ENCODE measurements at regions not wholly inside any gene's neighbourhood (a gene's known extent, or its start where the extent isn't known, plus 50 kb on each side); places are given as distances from the start of the nearest gene placed in this dataset.

DNA sequence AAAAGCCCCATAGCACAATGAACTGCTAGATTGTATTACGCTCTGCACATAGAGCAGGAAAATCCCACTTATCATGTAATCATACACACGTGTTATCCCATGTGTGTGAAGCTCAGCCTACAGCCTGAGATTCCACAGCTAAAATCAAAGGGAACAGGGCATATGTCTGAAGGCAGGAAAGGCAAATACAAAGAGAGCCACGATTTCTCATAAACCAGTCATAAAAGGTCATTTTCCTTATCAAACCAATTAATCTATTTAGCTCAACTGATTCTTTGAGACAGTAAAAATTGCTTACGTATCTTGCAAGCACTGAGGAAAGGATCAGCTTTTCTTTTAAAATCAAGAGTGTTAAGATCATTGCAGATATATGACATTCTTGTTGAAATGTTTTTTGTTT, 199.5 kb upstream of the TBL1XR1 start:
- intact Hi-C loops (cut with DNase I), result no loop called here
- no peaks in the 10 kb centered on the region for H3K4me1 ChIP-seq
- no peaks in the 10 kb centered on the region for H3K9me3 ChIP-seq
- no peak overlapping the region for H3K27ac ChIP-seq (replicated peaks in 1 of 4)
- DNase-seq (ENCODE audit: extremely low spot score), result no peak
- no peaks in the 10 kb centered on the region for H3K27me3 ChIP-seq
- WGBS, result 70% methylated on average over 4 of the region's 4 CpGs
- TF ChIP-seq, protein P1, sequence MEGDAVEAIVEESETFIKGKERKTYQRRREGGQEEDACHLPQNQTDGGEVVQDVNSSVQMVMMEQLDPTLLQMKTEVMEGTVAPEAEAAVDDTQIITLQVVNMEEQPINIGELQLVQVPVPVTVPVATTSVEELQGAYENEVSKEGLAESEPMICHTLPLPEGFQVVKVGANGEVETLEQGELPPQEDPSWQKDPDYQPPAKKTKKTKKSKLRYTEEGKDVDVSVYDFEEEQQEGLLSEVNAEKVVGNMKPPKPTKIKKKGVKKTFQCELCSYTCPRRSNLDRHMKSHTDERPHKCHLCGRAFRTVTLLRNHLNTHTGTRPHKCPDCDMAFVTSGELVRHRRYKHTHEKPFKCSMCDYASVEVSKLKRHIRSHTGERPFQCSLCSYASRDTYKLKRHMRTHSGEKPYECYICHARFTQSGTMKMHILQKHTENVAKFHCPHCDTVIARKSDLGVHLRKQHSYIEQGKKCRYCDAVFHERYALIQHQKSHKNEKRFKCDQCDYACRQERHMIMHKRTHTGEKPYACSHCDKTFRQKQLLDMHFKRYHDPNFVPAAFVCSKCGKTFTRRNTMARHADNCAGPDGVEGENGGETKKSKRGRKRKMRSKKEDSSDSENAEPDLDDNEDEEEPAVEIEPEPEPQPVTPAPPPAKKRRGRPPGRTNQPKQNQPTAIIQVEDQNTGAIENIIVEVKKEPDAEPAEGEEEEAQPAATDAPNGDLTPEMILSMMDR (IDR thresholded peaks at IDR 0.05), result no peak
- TF ChIP-seq EP300 (IDR thresholded peaks at IDR 0.05) (no peak), POLR2A (IDR thresholded peaks at IDR 0.05; ENCODE audit: low read depth) (no peak)
- no peak overlapping the region for H3K4me3 ChIP-seq
- no peaks in the 10 kb centered on the region for H3K36me3 ChIP-seq

DNA sequence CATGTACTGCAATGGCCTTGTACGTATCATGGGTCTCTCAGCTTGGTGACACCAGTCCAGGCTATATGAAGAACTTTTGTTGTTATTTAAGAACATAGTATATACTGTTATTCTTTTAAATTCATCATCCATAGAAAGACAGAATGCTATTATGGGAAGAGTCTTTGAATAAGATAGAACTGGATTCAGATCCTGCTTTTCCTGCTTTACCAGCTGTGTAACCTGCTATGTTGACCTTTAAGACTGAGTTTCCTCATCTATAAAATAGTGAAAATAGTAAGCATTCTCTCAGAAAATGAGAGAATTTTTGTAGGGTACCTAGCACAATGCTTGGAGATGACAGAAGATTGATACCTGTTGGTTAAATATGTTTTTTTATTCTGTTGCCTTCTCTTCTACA, 204.1 kb upstream of the TBL1XR1 start:
- Histone ChIP-seq H3K4me3 (no peak overlapping the region), H3K36me3 (no peaks in the 10 kb centered on the region), H3K4me1 (no peaks in the 10 kb centered on the region), H3K27ac (replicated peaks in 1 of 4) (no peak overlapping the region), H3K9me3 (no peaks in the 10 kb centered on the region), H3K27me3 (no peaks in the 10 kb centered on the region)
- TF ChIP-seq, protein P1 (IDR thresholded peaks at IDR 0.05), result no peak
- TF ChIP-seq POLR2A (IDR thresholded peaks at IDR 0.05; ENCODE audit: low read depth) (no peak), POLR2AphosphoS5 (IDR thresholded peaks at IDR 0.05) (no peak), EP300 (IDR thresholded peaks at IDR 0.05) (no peak)
- 100% methylated on average over 1 of the region's 1 CpG for WGBS
- intact Hi-C loops (cut with DNase I), result no loop called here
- no peak for DNase-seq (ENCODE audit: extremely low spot score)

DNA sequence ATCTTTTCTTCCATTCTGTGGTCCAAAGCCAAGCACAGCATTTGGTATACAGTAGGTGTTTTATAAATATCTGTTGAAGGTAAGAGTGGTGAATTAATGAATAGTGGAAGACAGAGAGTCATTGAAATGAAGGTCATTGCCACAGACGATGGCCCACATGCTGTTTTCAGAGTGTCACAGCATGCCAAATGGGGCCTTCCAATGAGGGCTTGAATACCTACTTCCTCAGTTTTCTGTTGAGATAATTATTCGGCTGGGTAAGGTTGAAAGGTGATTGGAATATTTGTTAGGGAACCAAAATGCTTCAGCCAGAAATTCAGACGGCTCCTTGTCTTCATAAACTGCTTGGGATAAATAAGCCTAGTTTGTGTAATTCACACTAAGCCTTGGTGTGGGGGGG, 205.3 kb upstream of the TBL1XR1 start:
- Histone ChIP-seq H3K27me3 (no peaks in the 10 kb centered on the region), H3K4me3 (no peak overlapping the region), H3K4me1 (no peaks in the 10 kb centered on the region), H3K9me3 (no peaks in the 10 kb centered on the region), H3K36me3 (no peaks in the 10 kb centered on the region), H3K27ac (replicated peaks in 1 of 4) (no peak overlapping the region)
- TF ChIP-seq EP300 (IDR thresholded peaks at IDR 0.05) (no peak), POLR2A (IDR thresholded peaks at IDR 0.05; ENCODE audit: low read depth) (no peak), POLR2AphosphoS5 (IDR thresholded peaks at IDR 0.05) (no peak)
- TF ChIP-seq, protein P1 (IDR thresholded peaks at IDR 0.05), result no peak
- DNase-seq (ENCODE audit: extremely low spot score), result no peak
- intact Hi-C loops (cut with DNase I), result no loop called here
- 93% methylated on average over 3 of the region's 3 CpGs for WGBS

DNA sequence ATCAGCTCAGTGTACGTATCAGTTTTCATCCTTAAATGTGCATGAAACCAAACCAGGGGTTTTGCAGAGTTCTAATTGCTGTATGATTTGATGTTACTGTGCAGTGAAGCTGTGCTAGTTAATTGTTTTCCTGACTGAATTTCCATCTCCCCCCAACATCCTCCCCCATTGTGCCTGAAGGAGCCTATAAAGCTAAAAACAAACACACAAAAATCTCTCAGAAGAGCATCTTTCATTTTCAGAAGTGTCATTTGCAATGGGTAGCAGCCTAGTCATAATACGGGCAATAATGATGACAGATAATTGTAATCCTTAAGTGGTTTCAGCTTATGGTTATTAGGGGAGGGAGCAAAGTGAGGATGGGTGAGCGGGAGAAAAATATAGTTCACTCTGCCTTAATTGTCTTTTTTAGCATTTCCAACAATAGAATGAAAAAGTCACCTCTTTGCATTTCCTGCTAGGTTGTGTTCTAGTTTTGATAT, 207.9 kb upstream of the TBL1XR1 start:
- Histone ChIP-seq H3K27ac (replicated peaks in 1 of 4) (no peak overlapping the region), H3K4me1 (no peaks in the 10 kb centered on the region), H3K27me3 (no peaks in the 10 kb centered on the region), H3K9me3 (no peaks in the 10 kb centered on the region), H3K4me3 (no peak overlapping the region), H3K36me3 (no peaks in the 10 kb centered on the region)
- TF ChIP-seq EP300 (IDR thresholded peaks at IDR 0.05) (no peak), POLR2AphosphoS5 (IDR thresholded peaks at IDR 0.05) (no peak), POLR2A (IDR thresholded peaks at IDR 0.05; ENCODE audit: low read depth) (no peak)
- TF ChIP-seq, protein P1 (IDR thresholded peaks at IDR 0.05), result no peak
- no peak for DNase-seq (ENCODE audit: extremely low spot score)
- WGBS, result 94% methylated on average over 3 of the region's 3 CpGs
- intact Hi-C loops (cut with DNase I), result no loop called here

DNA sequence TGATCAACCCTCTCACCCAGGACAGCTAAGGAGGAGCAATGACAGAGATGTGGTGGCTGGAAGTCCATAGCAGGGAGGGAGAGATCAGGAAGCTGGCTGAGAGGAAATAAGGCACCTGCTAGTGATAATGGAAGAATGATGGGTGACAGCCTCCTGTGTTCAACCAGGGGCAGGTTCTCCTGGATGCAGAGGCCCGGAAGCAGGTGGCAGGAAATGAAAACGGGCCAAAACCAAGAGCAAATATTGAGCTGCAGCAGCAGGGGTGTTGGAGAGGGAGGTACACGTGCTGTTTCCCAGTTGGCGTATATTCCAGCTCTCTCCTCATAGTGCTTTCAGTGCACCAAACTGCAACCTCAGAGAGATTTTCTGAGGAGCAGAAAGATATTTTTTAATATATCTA, 213.4 kb upstream of the TBL1XR1 start:
- 67% methylated on average over 4 of the region's 4 CpGs for WGBS
- intact Hi-C loops (cut with DNase I), result no loop called here

More for the DNA sequence above, 213.4 kb upstream of the TBL1XR1 start:
- Histone ChIP-seq H3K36me3 (no peaks in the 10 kb centered on the region), H3K27me3 (no peaks in the 10 kb centered on the region), H3K4me1 (no peaks in the 10 kb centered on the region), H3K27ac (replicated peaks in 1 of 4) (no peak overlapping the region), H3K4me3 (no peak overlapping the region), H3K9me3 (no peaks in the 10 kb centered on the region)
- DNase-seq (ENCODE audit: extremely low spot score), result no peak
- TF ChIP-seq POLR2A (IDR thresholded peaks at IDR 0.05; ENCODE audit: low read depth) (no peak), EP300 (IDR thresholded peaks at IDR 0.05) (no peak), POLR2AphosphoS5 (IDR thresholded peaks at IDR 0.05) (no peak)
- TF ChIP-seq, protein P1 (IDR thresholded peaks at IDR 0.05), result no peak
